ENCODE measurements at regions not wholly inside any gene's neighbourhood (a gene's known extent, or its start where the extent isn't known, plus 50 kb on each side); places are given as distances from the start of the nearest gene placed in this dataset.

- no peak for TF ChIP-seq CTCF (IDR thresholded peaks at IDR 0.05)
- no peak for TF ChIP-seq POLR2A (IDR thresholded peaks at IDR 0.05)
These were observed 849.8 kb upstream of the RBFOX1 start for GRCh38 chr16:6482696-6483468.

Data from heart left ventricle (tissue), 13 donors.